ENCODE measurements at regions not wholly inside any gene's neighbourhood (a gene's known extent, or its start where the extent isn't known, plus 50 kb on each side); places are given as distances from the start of the nearest gene placed in this dataset.

GRCh38 chrX:109934935-109935334 lies 68.0 kb upstream of the TMEM164 start:
- DNase-seq, result no peak

DNA sequence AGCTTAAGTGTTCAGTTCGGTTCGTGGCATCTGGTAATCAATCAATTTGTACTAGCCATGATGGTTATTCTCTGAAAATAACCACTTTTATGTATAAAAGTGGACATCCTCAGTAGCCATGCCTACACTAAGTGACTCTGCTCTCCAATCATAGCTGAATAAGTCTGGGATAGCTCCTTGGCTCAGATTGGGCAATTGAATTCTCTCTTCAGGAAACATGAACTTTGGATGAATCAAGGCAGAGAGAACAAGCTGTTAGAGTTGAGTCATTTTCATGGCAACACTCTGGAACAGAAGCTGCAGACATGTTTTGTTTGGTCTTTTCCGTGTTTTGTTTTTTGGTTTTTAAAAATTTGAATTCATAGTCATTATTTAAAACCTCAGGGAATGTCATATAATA lies 66.8 kb upstream of the TMEM164 start:
- DNase-seq, result no peak

DNA sequence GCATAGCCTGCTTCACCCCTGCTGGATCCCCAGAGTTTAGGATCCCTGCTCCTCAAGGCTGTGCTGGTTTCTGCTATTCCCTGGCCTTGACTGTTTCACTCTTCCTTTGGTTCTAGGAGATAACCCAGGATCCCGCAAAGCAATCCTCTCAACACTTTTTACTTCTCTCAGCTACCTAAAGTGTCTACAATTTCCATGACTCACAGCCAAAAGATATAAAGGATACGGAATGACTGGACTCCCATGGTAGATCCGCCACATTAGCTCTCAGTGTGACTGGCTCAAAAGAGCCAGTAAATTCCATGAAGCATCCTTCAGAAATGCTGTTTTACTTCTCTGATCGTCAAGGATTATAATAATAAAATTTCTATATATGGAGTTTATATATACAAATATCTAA lies 66.3 kb upstream of the TMEM164 start:
- no peak for DNase-seq

DNA sequence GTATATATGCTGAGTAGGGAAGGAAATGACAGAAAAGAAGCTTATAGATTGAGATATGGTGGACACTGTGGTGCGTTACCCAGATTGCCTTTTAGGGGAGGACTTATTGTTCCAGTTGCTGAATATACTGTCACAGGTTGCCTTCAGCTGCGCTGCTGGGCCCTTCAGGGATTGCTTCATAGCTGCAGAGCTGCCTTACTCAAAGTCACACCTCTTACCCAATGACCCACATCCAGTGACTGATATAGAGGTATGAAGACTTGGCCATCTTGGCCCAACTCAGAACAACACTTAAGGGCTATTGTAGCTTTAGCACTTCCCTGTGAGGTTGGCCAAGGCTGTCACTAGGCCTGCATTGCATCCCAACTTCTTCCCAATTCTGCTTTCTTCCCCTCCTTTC lies 63.4 kb upstream of the TMEM164 start:
- no peak for DNase-seq

GRCh38 chrX:109940411-109940810 lies 62.5 kb upstream of the TMEM164 start:
- DNase-seq, result no peak

DNA sequence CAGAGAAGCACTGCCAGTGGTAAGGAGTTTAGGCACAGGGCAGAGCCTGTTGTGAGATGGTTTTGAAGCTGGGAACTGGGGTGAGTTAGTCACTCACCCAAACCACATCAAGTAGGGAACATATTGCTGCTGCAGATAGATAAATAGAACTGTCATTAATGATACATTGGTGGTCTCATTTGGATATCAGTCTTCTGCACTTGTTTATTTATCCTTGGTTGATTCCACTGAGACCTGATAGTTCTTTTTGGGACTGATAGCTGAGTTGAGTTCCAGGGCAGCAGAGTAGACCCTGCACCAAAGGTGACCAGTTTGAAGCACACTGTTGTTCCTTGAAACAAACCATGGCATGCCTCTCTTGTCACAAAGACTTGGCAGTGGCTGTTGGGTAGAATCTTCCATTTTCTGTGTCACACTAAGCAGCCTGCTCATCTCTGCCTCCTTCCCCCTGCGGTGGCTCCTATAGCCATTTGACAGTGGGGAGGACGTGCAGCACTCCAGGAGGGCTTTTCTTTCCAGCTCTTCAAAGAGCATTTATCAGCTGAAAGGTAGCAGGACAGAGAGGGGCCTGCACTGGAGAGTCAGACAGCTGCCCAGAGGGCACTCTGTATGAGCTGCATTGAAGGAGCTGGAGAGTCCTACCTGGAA lies 59.7 kb upstream of the TMEM164 start:
- DNase-seq, result no peak

GRCh38 chrX:109943740-109944092 lies 59.2 kb upstream of the TMEM164 start:
- no peak for DNase-seq

DNA sequence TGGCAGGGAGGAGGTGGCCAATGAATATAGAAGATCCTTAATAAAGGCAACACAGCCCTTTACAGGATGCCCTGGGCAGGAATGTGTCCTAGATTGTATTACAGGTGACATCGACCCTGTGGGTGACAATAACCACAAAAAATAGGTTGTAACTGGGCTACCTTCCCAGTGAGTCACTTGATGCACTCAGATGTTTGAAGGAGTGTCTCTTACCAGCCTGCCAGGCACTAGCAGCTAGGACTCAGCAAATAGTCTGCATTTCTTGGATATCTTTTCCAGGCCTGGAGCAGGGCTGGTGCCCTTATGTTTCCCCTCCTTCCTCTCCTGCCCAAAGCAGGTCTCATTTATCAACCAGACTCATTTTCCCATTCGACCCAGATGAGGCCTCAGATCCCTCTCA lies 50.9 kb upstream of the TMEM164 start:
- no peak for DNase-seq

DNA sequence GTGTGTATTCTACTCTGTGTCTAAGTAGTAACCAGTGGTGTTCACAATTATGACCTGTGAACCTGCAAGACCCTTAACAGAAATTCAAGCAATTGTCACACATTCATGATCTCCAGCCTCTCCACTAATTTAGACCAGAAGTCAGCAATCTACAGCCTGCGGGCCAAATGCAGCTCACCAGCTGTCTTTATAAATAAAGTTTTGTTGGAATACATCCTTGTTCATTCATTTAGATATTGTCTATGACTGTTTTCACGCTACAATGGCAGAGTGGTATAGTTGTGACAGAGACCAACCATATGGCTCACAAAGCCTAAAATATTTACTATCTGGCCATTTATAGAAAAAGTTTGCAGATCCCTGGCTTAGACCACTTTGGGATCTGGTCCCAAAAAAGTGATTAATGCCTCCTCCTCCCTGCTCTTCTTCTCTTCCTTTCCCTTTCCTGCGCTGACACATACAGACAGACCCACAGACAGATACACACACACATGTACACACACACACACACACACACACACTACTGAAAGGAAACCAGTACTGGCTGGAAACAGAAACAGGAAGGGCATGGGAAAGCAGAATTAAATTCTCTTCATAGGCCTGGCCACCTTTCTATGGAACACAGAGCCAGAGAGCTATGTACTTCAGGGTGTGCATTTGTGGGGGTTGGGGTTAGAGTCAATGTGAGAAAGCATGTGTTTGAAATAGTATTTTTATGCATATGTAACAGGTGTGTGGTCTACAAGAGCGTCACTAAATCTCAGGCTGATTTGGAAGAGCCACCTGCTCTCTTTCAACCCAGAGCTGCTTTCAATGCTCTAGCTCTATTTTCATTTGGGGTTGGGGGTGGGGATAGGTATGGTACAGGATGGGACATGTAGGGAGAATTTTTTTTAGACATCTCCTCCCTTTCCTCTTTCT lies 49.7 kb upstream of the TMEM164 start:
- DNase-seq, result no peak
